PC-9 (cell line): ENCODE measurements at regions not wholly inside any gene's neighbourhood (a gene's known extent, or its start where the extent isn't known, plus 50 kb on each side); places are given as distances from the start of the nearest gene placed in this dataset.
"Not testable (repeated sequence)": the region's sequence is repeated elsewhere in the genome, so short reads cannot be mapped to it uniquely, and the experiment has no call there.

Experiments
- CTCF ChIP-seq: fragments of 200-600 bp; sonication (generic); conservative IDR thresholded peaks from 2 replicates; pipeline ENCODE4 v1.6.1; 2017; ENCODE audit warnings: mixed run types, antibody characterized with exemption, mild to moderate bottlenecking, moderate library complexity
- EZH2 ChIP-seq: fragments of 200-600 bp; sonication (generic); IDR thresholded peaks from 2 replicates; pipeline ENCODE4 v1.8.0; 2017; ENCODE audit warnings: antibody characterized with exemption, low read depth

GRCh38 chr3:127086591-127086990, 103.7 kb downstream of the PLXNA1 start:
- TF ChIP-seq CTCF, EZH2: not testable (repeated sequence)
